Duodenal mucosa (tissue), 2 donors: ENCODE measurements at regions not wholly inside any gene's neighbourhood (a gene's known extent, or its start where the extent isn't known, plus 50 kb on each side); places are given as distances from the start of the nearest gene placed in this dataset.

Experiments
- H3K27ac ChIP-seq: one replicate; pipeline ENCODE4 v1.7.0; 2013; ENCODE audit warnings: low read depth, low read length
- H3K27me3 ChIP-seq, 2 donors: one replicate each; pipeline ENCODE4 v1.7.0; 2013; ENCODE audit warnings: low read length in 2 of 2, control low read depth in 1 of 2; ENCODE audit not compliant: insufficient read depth in 2 of 2, control insufficient read depth in 1 of 2
- H3K36me3 ChIP-seq, 2 donors: one replicate each; pipeline ENCODE4 v1.7.0; 2013; ENCODE audit warnings: low read length in 2 of 2, control low read depth in 1 of 2; ENCODE audit not compliant: insufficient read depth in 2 of 2, control insufficient read depth in 1 of 2
- H3K4me1 ChIP-seq, 2 donors: one replicate each; pipeline ENCODE4 v1.7.0; 2013; ENCODE audit warnings: low read length in 2 of 2, control low read depth in 1 of 2; ENCODE audit not compliant: insufficient read depth in 2 of 2, control insufficient read depth in 1 of 2
- H3K4me3 ChIP-seq, 2 donors: one replicate each; pipeline ENCODE4 v1.7.0; 2013; ENCODE audit warnings: low read length in 2 of 2, low read depth in 1 of 2
- H3K9ac ChIP-seq, 2 donors: one replicate each; pipeline ENCODE4 v1.7.0; 2013; ENCODE audit warnings: low read length in 2 of 2, low read depth in 1 of 2
- H3K9me3 ChIP-seq, 2 donors: one replicate each; pipeline ENCODE4 v1.7.0; 2013; ENCODE audit warnings: low read length in 2 of 2, control low read depth in 1 of 2; ENCODE audit not compliant: control insufficient read depth in 1 of 2

DNA sequence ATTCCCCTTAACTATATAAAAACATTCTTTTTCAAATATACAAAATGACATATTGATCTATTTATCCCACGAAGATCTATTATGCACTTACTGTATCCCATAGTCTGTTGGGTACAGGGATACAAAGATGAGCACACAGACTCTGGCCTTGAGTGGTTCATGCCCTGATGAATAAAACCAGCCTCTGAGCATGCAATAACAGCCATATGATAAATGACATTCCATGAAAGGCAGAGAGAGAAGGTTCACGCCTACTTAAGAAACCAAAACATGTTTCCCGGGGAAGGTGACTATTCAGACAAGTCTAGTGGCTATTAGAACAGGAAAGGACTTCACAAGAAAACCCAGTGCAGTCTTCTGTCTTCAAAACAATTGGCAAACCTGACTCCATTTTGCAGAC, 406.2 kb upstream of the BRINP1 start:
- H3K36me3 ChIP-seq, result no peaks in the 10 kb centered on the region
- no peak overlapping the region for H3K9ac ChIP-seq
- no peak overlapping the region for H3K27ac ChIP-seq
- no peak overlapping the region for H3K4me3 ChIP-seq
- H3K9me3 ChIP-seq, result no peaks in the 10 kb centered on the region
- no peaks in the 10 kb centered on the region for H3K4me1 ChIP-seq
- no peaks in the 10 kb centered on the region for H3K27me3 ChIP-seq

DNA sequence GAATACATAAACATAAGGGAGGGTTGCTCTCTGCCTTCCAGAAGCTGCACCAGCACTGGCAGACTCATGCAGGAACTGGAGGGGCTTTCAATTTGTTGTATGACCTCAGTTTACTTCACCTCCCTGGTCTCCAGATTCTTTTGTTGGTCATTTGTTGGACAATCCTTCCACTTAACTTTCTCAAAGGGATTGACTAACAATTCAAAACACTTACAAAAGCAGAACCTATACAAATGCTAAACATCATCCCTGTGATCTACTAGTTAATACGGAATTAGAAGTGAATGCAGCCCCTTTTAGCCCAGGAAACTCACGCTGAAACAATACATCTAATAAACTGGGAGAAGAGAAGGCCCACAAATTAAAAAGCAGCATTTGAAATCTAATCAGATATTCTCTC, 404.6 kb upstream of the BRINP1 start:
- Histone ChIP-seq H3K9me3 (no peaks in the 10 kb centered on the region), H3K9ac (no peak overlapping the region), H3K4me1 (no peaks in the 10 kb centered on the region), H3K27me3 (no peaks in the 10 kb centered on the region), H3K4me3 (no peak overlapping the region), H3K36me3 (no peaks in the 10 kb centered on the region), H3K27ac (no peak overlapping the region)

DNA sequence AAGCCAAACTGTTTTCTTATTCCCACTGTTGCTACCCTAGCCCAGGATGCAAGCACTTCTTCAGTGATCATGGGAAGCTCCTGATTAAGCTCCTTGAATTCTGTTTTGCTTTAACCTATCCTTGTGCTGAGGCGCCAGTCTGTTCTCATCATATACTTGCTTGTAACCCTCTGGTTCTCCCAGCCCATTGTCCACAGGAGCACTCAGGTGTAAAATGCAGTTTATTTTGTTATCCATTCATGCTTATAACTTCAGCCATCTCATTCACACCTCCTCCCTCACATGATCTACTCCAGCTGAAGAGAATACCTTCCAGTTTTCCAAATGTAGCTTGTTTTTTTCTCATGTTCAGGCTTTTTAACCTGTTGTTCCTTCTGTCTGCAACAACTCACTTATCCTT, 402.1 kb upstream of the BRINP1 start:
- no peak overlapping the region for H3K27ac ChIP-seq
- no peak overlapping the region for H3K9ac ChIP-seq
- H3K9me3 ChIP-seq, result no peaks in the 10 kb centered on the region
- no peaks in the 10 kb centered on the region for H3K4me1 ChIP-seq
- H3K4me3 ChIP-seq, result no peak overlapping the region
- no peaks in the 10 kb centered on the region for H3K27me3 ChIP-seq
- no peaks in the 10 kb centered on the region for H3K36me3 ChIP-seq

DNA sequence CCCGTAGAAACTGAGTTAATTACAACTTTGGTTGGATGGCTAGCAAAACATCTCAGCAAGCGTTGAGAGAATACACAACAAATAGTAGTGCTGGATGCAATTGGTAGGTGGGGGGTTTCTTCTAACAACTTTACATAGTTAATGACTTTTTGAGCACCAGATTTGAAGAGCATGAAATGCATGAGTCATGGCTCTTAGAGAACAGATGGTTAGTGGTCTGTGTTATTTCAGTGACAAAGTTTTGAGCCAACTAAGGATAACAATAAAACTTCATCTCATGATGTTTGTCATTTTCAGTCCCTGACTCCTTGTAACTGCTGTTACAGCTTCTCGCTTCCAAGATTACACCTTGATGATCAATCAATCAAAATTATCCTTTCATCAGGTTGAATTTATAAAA, 399.0 kb upstream of the BRINP1 start:
- no peak overlapping the region for H3K4me3 ChIP-seq
- H3K4me1 ChIP-seq, result no peaks in the 10 kb centered on the region
- no peaks in the 10 kb centered on the region for H3K36me3 ChIP-seq
- no peaks in the 10 kb centered on the region for H3K9me3 ChIP-seq
- no peak overlapping the region for H3K9ac ChIP-seq
- no peaks in the 10 kb centered on the region for H3K27me3 ChIP-seq
- H3K27ac ChIP-seq, result no peak overlapping the region

DNA sequence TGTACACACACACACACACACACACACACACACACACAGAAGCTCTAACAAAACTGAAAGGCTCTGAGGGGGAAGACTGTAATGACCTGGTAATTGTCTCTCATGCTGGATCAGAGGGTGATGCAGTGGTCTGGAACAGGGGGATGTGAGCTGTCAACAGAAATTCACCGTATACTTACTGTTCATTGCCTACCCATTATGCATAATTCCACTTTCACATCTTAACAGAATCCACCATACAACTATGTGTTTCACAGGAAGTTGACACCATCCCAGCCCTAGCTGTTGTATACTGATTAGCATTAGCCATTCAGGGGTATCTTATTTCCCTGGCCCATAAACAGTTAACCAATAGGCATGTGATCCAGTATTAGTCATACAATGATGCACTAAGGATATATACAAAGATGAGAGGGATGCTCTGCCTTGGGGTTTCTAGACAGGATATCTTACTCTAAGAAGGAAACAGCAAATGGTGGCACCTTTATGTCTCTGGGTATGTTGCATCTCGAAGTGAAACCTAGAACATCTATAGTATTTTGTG, 396.5 kb upstream of the BRINP1 start:
- H3K9me3 ChIP-seq, result no peaks in the 10 kb centered on the region
- H3K27me3 ChIP-seq, result no peaks in the 10 kb centered on the region
- no peaks in the 10 kb centered on the region for H3K4me1 ChIP-seq
- H3K36me3 ChIP-seq, result no peaks in the 10 kb centered on the region
- H3K4me3 ChIP-seq, result no peak overlapping the region
- no peak overlapping the region for H3K9ac ChIP-seq
- H3K27ac ChIP-seq, result no peak overlapping the region

DNA sequence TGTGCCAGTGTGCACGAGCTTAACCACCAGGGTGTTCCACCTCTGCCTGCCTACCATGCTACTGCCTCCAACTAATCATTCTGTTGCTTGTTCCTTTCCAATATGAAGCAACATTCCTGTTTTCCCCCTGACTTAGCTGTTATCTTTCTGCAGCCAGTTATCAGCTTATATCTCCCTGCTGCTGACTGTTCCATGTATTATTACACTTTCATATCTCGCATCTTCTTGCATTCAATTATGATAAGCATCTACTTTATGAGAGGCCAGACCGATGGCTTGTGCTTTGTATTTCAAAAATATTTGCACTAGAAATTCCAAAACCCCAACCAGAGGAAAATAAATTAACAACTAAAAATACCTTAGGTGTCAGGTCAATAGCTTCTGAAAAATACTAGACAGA, 394.0 kb upstream of the BRINP1 start:
- Histone ChIP-seq H3K9me3 (no peaks in the 10 kb centered on the region), H3K9ac (no peak overlapping the region), H3K4me3 (no peak overlapping the region), H3K27ac (no peak overlapping the region), H3K4me1 (no peaks in the 10 kb centered on the region), H3K27me3 (no peaks in the 10 kb centered on the region), H3K36me3 (no peaks in the 10 kb centered on the region)

DNA sequence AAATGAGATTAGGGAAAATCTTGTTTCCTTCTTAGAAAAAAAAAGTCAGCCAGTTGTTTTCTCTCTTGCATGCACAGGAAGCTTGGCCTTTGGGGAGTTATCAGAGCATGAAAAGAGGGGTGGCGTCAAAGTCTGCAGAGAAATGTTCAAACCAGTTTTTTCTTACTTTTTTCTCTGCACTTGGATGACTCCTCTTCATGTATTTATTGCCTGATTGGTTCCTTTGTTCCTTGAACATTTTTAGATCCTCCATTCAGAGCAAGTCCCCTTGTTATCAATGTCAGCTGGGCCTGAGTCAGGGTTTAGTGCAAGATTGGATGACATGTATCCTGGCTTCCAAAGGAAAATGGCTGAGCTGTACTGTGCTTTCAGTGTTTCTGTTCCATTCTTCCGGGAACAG, 392.6 kb upstream of the BRINP1 start:
- no peak overlapping the region for H3K9ac ChIP-seq
- no peaks in the 10 kb centered on the region for H3K36me3 ChIP-seq
- H3K27ac ChIP-seq, result no peak overlapping the region
- no peak overlapping the region for H3K4me3 ChIP-seq
- H3K27me3 ChIP-seq, result no peaks in the 10 kb centered on the region
- no peaks in the 10 kb centered on the region for H3K9me3 ChIP-seq
- H3K4me1 ChIP-seq, result no peaks in the 10 kb centered on the region

DNA sequence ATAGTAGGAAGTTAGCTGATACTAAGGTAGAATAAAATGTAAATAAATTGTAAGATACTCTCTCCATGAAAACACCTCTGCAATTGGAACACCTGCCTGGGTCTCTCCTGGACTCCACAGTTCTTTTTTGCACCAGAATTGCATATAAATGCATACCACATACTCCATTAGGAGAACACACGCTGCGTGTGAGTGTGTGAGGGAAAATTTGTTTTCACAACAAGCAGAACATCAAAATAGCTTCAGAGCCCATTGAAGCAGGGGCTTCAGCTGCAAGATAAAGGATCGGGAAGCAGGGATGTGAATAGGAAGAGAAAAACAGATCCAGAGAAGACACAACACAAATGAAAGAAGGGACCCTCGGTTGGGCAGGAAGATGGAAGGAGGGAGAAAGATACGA, 389.8 kb upstream of the BRINP1 start:
- H3K9ac ChIP-seq, result no peak overlapping the region
- no peaks in the 10 kb centered on the region for H3K9me3 ChIP-seq
- no peak overlapping the region for H3K4me3 ChIP-seq
- H3K36me3 ChIP-seq, result no peaks in the 10 kb centered on the region
- no peaks in the 10 kb centered on the region for H3K4me1 ChIP-seq
- no peaks in the 10 kb centered on the region for H3K27me3 ChIP-seq
- H3K27ac ChIP-seq, result no peak overlapping the region

DNA sequence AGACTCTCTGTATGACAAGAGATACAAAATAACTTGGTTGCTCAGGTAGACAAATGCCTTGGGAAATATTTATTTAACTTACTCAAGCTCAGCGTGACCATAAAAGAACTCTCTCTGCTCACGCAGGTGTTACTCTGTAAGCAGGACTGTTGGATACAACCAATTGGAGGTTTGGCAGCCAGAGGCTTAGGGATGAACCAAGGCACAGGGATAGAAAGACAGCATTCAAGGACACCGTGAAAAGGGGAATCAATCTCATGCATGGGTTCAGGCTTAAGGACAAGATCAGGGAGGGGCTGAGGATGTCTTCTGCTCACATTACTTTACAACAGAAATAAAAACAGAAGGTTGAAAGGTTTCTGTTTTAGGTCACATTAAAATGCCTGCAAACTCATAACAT, 389.0 kb upstream of the BRINP1 start:
- H3K9me3 ChIP-seq, result no peaks in the 10 kb centered on the region
- H3K4me1 ChIP-seq, result no peaks in the 10 kb centered on the region
- H3K27ac ChIP-seq, result no peak overlapping the region
- H3K27me3 ChIP-seq, result no peaks in the 10 kb centered on the region
- H3K4me3 ChIP-seq, result no peak overlapping the region
- no peak overlapping the region for H3K9ac ChIP-seq
- no peaks in the 10 kb centered on the region for H3K36me3 ChIP-seq

DNA sequence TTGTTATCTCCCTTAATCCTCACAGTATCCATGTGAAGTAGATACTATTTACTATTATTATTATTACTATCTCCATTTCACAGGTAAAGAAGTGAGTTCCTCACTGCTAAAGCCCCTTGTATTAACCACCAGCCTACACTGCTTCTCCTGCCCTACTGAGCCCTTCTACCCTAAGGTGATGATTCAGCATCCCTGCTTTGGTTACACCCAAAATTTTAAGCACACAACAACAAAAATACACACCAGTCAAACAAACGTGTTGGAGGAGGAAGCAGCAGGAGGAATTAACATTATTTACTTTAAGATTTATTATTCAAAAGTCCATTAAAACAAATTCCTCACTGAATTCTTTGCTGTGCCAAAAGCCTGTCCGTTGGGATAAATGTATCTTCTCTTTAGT, 370.2 kb upstream of the BRINP1 start:
- no peak overlapping the region for H3K9ac ChIP-seq
- H3K4me1 ChIP-seq, result no peaks in the 10 kb centered on the region

More for the DNA sequence above, 370.2 kb upstream of the BRINP1 start:
- Histone ChIP-seq H3K27me3 (no peaks in the 10 kb centered on the region), H3K27ac (no peak overlapping the region), H3K4me3 (no peak overlapping the region), H3K9me3 (peaks cover 0 to 8% of the 10 kb centered on the region in 2 donors), H3K36me3 (no peaks in the 10 kb centered on the region)
